ENCODE measurements at regions not wholly inside any gene's neighbourhood (a gene's known extent, or its start where the extent isn't known, plus 50 kb on each side); places are given as distances from the start of the nearest gene placed in this dataset.

DNA sequence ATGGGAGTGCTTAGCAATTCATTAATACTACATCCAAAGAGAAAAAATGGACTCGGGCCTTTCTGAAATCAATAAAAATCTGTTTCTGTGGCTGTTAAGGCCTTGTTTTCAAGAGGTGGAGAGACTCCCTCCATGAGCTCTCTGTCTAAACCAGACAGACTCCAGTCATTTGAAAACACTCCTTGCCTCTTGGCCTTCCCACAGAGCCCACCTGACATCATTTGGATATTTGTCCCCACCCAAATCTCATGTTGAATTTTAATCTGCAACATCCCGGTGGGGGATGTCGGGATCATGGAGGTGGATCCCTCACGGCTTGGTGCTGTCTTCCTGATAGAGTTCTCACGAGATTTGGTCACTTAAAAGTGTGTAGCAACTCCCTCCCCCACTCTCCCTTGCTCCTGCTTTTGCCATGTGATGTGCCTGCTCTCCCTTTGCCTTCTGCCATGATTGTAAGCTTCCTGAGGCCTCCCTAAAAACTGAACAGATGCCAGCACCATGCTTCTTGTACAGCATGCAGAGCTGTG lies 226.3 kb downstream of the TBXT start:
- TF ChIP-seq, protein P1, sequence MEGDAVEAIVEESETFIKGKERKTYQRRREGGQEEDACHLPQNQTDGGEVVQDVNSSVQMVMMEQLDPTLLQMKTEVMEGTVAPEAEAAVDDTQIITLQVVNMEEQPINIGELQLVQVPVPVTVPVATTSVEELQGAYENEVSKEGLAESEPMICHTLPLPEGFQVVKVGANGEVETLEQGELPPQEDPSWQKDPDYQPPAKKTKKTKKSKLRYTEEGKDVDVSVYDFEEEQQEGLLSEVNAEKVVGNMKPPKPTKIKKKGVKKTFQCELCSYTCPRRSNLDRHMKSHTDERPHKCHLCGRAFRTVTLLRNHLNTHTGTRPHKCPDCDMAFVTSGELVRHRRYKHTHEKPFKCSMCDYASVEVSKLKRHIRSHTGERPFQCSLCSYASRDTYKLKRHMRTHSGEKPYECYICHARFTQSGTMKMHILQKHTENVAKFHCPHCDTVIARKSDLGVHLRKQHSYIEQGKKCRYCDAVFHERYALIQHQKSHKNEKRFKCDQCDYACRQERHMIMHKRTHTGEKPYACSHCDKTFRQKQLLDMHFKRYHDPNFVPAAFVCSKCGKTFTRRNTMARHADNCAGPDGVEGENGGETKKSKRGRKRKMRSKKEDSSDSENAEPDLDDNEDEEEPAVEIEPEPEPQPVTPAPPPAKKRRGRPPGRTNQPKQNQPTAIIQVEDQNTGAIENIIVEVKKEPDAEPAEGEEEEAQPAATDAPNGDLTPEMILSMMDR (IDR thresholded peaks at IDR 0.05): no peak
- no peak for TF ChIP-seq POLR2A (IDR thresholded peaks at IDR 0.05)

Measured in uterus (tissue), 2 donors.